Suppressor macrophage treated with lipopolysaccharide for 4 hours (primary cell): ENCODE measurements at regions not wholly inside any gene's neighbourhood (a gene's known extent, or its start where the extent isn't known, plus 50 kb on each side); places are given as distances from the start of the nearest gene placed in this dataset.

Source experiments
- DNase-seq: peaks from one replicate; pipeline ENCODE4 v3.0.0-alpha.2; 2020

GRCh38 chr3:148042663-148043445, 633.7 kb downstream of the ZIC1 start:
- DNase-seq: no peak

DNA sequence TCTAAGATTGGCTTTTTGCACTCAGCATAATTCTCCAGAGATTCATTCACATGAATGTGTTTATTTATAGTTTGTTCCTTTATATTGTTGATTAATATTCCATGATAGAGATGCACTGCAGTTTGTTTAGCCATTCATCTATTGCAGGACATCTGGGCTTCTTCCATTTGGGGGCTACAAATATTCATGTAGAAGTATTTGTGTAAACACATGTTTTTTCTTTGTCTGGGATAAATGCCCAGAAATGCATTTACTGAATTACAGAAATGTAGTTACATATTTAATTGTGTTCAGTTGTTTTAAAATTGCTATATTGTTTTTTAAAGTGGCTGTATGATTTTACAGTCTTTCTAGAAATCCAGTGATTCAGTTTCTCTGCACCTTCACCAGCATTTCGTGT, 635.0 kb downstream of the ZIC1 start:
- no peak for DNase-seq

DNA sequence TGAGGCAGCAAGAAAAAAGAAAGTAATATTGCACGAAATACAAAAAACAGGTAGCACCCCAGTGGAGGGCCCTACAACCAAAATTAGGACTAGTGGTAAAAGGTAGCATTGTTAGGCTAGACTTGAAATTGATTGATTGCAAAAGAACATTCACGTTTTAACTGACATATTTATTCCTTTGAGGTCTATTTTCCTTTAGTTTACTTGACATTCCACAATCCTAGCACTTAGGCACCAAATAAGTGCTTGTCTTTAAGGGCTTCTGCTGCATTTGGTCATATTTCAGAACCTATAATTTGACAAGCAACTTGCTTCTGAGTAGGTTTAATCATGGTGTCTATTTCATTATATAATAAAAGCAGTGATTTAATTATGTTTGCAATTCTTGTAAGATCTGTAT, 642.7 kb upstream of the AGTR1 start:
- DNase-seq: no peak

- DNase-seq: no peak
Measured at GRCh38 chr3:148062590-148062989, 635.1 kb upstream of the AGTR1 start.

DNA sequence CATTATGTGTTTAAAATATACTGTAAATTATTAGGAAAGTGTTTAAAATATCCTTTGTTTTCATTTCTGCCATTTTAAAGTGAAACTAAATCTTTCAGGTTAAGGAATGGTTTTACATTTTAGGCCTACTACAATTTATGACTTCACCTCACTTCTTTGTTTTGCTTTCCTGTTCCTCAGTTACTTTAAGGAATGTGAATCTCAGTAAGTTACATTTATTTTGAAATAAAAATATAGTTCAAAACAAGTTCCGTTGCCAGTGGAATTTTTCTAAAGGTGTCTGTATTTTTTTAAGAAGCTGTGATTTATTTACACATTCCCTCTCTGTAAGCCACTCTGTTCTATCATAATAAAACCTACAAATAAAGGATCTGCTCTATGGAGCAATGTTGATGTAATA, 630.9 kb upstream of the AGTR1 start:
- DNase-seq: no peak

- DNase-seq: no peak
Measured at GRCh38 chr3:148068466-148068865, 629.2 kb upstream of the AGTR1 start.

DNA sequence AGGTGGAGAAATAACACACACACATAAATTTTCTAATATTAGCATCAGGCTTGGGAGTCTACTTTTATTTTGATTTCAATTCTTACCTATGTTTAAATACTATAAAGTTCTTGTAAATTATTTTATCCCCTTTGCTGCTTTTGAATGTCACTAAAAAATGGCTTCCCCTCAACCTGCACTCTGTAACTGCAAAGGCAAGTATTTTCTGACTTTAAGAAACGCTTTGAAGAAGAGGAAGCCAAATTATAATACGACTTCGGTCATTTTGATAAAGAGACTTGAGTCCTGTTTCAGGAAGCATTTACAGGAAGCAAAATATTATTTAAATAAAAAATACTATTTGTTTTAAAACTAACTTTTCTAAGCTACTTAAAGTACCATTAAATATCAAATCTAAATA, 627.7 kb upstream of the AGTR1 start:
- no peak for DNase-seq

DNA sequence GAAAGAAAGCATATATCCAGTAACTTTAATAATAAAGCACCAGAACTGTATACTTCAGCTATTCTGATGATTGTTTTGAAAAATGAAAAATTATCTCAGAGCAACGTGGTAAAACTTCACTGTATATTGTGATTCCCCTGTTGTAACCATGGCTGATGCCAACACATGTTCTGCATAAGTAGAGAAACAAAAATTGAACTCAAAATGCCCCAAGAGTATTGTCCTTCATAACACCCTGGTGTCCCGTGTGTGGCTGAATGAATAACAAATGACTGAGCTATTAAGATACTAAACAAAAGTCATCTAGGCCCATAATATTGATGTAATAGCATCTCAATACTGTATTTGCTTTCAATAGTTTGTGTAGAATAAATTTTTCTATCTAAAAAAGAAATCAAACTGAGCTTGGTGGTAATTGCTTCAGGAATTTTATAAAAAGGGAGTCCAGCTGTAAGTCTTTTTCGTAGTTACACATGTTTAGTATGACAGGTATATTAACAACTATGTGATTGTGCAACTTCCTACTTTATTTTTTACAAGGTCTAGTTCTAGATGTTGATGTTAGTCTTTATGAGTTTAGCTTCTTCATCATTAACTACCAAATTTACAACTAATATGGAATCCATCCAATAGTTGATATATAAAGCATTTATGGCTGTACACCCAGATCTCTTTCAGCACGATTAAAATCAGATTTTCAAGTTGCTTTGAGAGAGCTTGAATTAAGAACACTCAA, 623.8 kb upstream of the AGTR1 start:
- no peak for DNase-seq

DNA sequence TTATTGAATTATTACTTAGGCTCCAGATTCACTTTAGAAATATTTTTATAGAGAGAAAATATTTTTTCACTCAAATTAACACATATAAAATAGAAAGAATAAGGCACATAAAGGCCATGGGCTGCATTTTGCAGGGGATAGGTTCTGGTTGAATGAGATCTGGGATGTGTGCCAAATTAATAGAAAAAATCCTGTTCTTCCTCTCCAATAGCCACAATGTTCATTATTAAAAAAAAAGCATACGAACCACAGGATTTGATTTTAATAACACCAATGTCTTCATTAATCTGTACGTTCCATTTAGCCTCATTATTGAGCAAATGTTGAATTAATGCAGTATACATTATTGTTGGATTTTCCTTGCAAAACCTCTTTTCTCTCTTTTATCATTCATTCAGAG, 622.8 kb upstream of the AGTR1 start:
- DNase-seq: no peak

DNA sequence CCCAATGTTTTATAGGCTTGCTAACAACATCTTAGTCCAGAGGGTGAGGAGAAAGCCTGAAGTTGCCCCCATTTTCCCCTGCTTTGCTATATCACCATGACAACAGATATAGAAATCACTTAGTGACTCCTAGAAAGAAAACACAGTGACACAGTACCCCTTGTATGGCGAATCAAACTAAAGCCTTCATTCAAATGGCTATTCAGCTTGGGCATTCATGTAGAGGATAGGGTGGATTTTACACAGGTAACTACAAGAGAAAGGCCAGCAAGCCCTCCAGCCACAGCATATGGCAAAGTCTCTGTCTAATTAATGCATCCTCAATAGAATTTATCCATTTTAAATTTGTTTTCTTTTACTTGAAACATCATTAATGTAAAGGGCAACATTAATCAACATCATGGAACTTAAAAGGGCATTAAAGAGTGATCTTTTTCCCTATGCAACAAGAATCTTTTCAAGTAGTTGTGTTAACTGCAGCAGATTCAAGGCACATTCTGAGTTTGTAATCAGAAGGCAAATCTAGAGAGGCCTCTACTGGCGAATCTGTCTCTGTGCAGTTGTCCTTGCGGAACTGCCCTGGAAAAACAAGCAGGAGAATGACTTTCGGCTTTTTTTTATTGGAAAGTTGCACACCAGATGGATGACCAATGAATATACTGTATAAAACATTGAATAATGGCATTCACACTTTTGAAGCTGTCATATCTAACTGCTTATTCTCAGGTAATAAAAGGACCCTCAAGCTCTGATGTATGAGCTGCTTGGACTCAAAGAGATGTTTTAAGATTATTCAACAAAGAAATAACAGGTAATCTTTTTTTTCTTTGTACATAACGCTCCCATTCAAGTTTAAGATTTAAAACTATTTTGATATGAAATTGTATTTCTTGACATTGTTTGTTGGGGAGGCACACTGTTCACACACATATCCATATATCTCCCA, 621.7 kb upstream of the AGTR1 start:
- no peak for DNase-seq

GRCh38 chr3:148077318-148077923, 620.3 kb upstream of the AGTR1 start:
- DNase-seq: peak; percentile 18

DNA sequence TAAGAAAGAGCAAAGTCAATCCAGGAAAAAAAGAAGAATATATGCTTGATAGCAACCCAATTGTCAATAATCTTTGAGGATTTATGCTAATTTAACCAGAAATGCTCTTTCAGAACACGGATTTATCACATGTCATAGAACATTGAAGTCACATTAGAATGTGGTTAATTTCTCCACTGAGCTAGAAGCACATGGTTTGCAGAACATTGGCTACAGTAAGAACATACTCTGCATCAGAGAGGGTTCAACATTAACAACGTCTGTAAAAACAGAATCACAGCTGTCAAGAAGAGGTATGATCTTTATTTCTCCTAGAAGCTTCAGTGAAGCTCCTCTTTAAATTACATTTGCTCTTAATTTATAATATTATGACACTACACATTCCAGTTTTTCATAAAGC, 619.7 kb upstream of the AGTR1 start:
- DNase-seq: no peak

- DNase-seq: no peak
Measured at GRCh38 chr3:148078658-148079057, 619.0 kb upstream of the AGTR1 start.

GRCh38 chr3:148079370-148079769, 618.3 kb upstream of the AGTR1 start:
- no peak for DNase-seq

DNA sequence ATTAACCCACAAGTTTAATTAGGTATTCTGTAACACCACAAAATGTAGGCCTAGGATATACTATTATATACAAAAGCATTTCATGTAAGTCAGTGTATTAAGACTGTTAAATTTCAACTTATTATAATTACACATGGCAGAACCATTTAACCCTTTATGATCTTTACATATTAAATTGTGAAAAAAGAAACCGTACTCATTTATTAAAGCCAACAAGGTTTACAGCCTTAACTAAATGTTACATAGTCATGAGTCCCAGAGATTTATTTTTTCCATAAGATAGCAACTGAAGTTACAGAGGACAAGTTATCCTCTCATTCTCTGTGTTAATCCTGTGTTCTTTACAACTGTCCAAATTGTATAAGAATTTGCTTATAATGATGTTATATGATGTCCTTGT, 615.8 kb upstream of the AGTR1 start:
- no peak for DNase-seq

GRCh38 chr3:148082506-148083280, 615.0 kb upstream of the AGTR1 start:
- no peak for DNase-seq

DNA sequence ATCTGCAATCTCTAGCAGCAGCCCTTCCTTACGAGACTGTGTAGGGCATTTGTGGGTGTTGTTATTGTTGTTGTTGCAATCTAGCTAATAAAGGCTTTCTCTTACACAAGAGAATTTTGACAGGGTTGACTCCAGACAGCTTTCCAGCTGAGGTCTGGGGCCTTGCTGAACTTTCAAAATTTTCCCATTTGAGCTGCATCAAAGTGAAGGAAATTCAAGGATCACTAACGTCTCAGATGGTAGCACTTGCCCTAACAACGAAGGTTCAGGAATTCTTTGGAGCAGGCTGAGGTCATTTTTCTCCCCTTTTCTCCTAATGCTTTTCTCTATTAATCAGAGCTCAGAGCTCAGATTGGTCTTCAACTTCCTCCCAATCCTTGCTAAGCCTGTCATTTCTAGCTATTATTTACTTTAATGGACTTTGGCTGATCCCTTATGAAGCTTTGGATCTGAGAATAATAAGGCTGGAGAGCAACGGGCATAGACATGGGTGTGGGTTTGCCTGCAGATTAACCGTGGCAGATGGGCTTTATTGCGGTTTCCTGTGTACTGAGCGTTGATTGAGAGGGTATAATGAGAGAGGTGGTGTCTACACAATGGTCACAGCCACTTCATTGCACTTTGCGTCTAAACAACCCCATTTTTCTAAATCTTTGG, 614.0 kb upstream of the AGTR1 start:
- no peak for DNase-seq

- no peak for DNase-seq
Measured at GRCh38 chr3:148084931-148085330, 612.8 kb upstream of the AGTR1 start.

GRCh38 chr3:148087601-148088371, 609.9 kb upstream of the AGTR1 start:
- no peak for DNase-seq

DNA sequence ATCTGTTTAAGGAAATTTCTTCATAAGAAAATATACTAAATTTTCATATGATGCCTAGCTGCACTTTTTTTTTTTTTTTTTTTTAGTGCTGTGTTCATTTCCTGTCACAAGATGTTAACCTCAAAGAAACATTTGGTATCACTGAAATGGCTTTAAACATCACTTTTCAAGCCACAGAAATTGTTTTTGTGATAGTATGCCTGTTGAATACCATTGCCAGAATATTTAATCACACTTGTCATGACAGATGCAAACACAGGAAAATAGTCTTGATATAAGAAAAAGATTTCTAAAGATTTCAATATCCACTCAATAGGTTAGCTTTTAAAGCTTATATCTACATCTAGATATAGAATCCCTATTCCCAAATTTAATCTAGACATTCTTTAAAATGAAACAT, 608.5 kb upstream of the AGTR1 start:
- DNase-seq: no peak

DNA sequence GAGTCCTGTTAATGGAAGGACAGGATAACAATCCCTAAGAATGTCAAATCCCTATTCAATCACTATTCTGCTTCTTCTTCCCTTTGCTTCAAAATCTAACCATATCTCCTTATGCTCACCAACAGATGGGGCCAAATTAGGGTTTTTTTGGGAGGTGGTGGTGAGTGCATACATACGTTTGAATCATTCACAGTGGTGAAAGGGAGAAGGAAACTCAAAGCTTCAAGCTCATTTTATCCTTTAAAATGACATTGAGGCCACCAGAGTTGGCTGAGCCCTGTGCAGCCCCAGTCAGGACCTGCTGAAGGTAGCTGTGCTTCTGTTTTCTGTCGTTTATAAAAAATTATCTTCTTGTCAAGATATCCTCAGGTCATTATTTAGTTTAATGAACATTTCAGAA, 607.5 kb upstream of the AGTR1 start:
- no peak for DNase-seq
